PC-9 (cell line): ENCODE measurements at regions not wholly inside any gene's neighbourhood (a gene's known extent, or its start where the extent isn't known, plus 50 kb on each side); places are given as distances from the start of the nearest gene placed in this dataset.
"Not testable (repeated sequence)": the region's sequence is repeated elsewhere in the genome, so short reads cannot be mapped to it uniquely, and the experiment has no call there.

Source experiments
- CTCF ChIP-seq: fragments of 200-600 bp; sonication (generic); conservative IDR thresholded peaks from 2 replicates; pipeline ENCODE4 v1.6.1; 2017; ENCODE audit warnings: mixed run types, antibody characterized with exemption, mild to moderate bottlenecking, moderate library complexity
- EZH2 ChIP-seq: fragments of 200-600 bp; sonication (generic); IDR thresholded peaks from 2 replicates; pipeline ENCODE4 v1.8.0; 2017; ENCODE audit warnings: antibody characterized with exemption, low read depth

- TF ChIP-seq CTCF, EZH2: not testable (repeated sequence)
Measured at GRCh38 chr1:99405325-99405724, 141.0 kb downstream of the PLPPR4 start.
